ENCODE measurements at regions not wholly inside any gene's neighbourhood (a gene's known extent, or its start where the extent isn't known, plus 50 kb on each side); places are given as distances from the start of the nearest gene placed in this dataset.

GRCh38 chr2:191544461-191545062, 133.4 kb upstream of the NABP1 start:
- peaks cover 6% of the 10 kb centered on the region in 2 donors for H3K9me3 ChIP-seq
- no peak for TF ChIP-seq POLR2AphosphoS5 (IDR thresholded peaks at IDR 0.05)
- intact Hi-C loops (cut with DNase I; ENCODE audit: low total_unique reads), result no loop called here
- H3K27ac ChIP-seq, result no peak overlapping the region
- no peaks in the 10 kb centered on the region for H3K36me3 ChIP-seq
- no peaks in the 10 kb centered on the region for H3K4me1 ChIP-seq
- H3K27me3 ChIP-seq, result no peaks in the 10 kb centered on the region
- H3K4me3 ChIP-seq, result no peak overlapping the region
- no peak for DNase-seq (ENCODE audit: low spot score in 2 of 2)

GRCh38 chr2:191545361-191545760, 132.6 kb upstream of the NABP1 start:
- Histone ChIP-seq H3K27ac (no peak overlapping the region), H3K9me3 (peaks cover 6% of the 10 kb centered on the region in 2 donors), H3K36me3 (no peaks in the 10 kb centered on the region), H3K4me3 (no peak overlapping the region), H3K27me3 (no peaks in the 10 kb centered on the region), H3K4me1 (no peaks in the 10 kb centered on the region)
- no peak for TF ChIP-seq POLR2AphosphoS5 (IDR thresholded peaks at IDR 0.05)
- no peak for TF ChIP-seq CTCF (IDR thresholded peaks at IDR 0.05)
- no peak for TF ChIP-seq POLR2A (IDR thresholded peaks at IDR 0.05)
- DNase-seq (ENCODE audit: low spot score in 2 of 2), result no peak
- intact Hi-C loops (cut with DNase I; ENCODE audit: low total_unique reads), result no loop called here

GRCh38 chr2:191552066-191552465, 125.9 kb upstream of the NABP1 start:
- TF ChIP-seq CTCF (IDR thresholded peaks at IDR 0.05) (no peak), POLR2AphosphoS5 (IDR thresholded peaks at IDR 0.05) (no peak), POLR2A (IDR thresholded peaks at IDR 0.05) (no peak)
- intact Hi-C loops (cut with DNase I; ENCODE audit: low total_unique reads), result loop anchor here (10.0 kb wide), 1 partner anchor 613 kb away; no protein-coding TSS in a partner anchor

GRCh38 chr2:191554240-191554639, 123.7 kb upstream of the NABP1 start:
- TF ChIP-seq POLR2AphosphoS5 (IDR thresholded peaks at IDR 0.05) (no peak), CTCF (IDR thresholded peaks at IDR 0.05) (no peak), POLR2A (IDR thresholded peaks at IDR 0.05) (no peak)
- intact Hi-C loops (cut with DNase I; ENCODE audit: low total_unique reads), result loop anchor here (10.0 kb wide), 1 partner anchor 611 kb away; no protein-coding TSS in a partner anchor
- Histone ChIP-seq H3K4me3 (no peak overlapping the region), H3K9me3 (no peaks in the 10 kb centered on the region), H3K27ac (no peak overlapping the region), H3K4me1 (no peaks in the 10 kb centered on the region), H3K27me3 (no peaks in the 10 kb centered on the region), H3K36me3 (no peaks in the 10 kb centered on the region)
- no peak for DNase-seq (ENCODE audit: low spot score in 2 of 2)

More at GRCh38 chr2:191552066-191552465, 125.9 kb upstream of the NABP1 start:
- Histone ChIP-seq H3K4me1 (no peaks in the 10 kb centered on the region), H3K4me3 (no peak overlapping the region), H3K27ac (no peak overlapping the region), H3K9me3 (no peaks in the 10 kb centered on the region), H3K27me3 (no peaks in the 10 kb centered on the region), H3K36me3 (no peaks in the 10 kb centered on the region)
- DNase-seq (ENCODE audit: low spot score in 2 of 2), result no peak

GRCh38 chr2:191555092-191555742, 122.7 kb upstream of the NABP1 start:
- no peak overlapping the region for H3K27ac ChIP-seq
- H3K4me1 ChIP-seq, result no peaks in the 10 kb centered on the region
- no peak for TF ChIP-seq POLR2A (IDR thresholded peaks at IDR 0.05)
- TF ChIP-seq CTCF (IDR thresholded peaks at IDR 0.05), result peak; percentile 64 to 73 (median 71)
- H3K27me3 ChIP-seq, result no peaks in the 10 kb centered on the region
- intact Hi-C loops (cut with DNase I; ENCODE audit: low total_unique reads), result loop anchor here (10.0 kb wide), 1 partner anchor 610 kb away; no protein-coding TSS in a partner anchor
- DNase-seq (ENCODE audit: low spot score in 2 of 2), result peak; percentile 78 to 80
- H3K9me3 ChIP-seq, result no peaks in the 10 kb centered on the region
- no peaks in the 10 kb centered on the region for H3K36me3 ChIP-seq
- H3K4me3 ChIP-seq, result no peak overlapping the region
